HT1080 (cell line): ENCODE measurements at regions not wholly inside any gene's neighbourhood (a gene's known extent, or its start where the extent isn't known, plus 50 kb on each side); places are given as distances from the start of the nearest gene placed in this dataset.

Experiments used
- DNase-seq: peaks from one replicate; pipeline ENCODE4 v3.0.0-alpha.2; 2015; ENCODE audit warnings: low read depth

GRCh38 chr1:234745844-234746797 is 136.1 kb upstream of the IRF2BP2 start:
- peak; percentile 56 for DNase-seq

- DNase-seq: no peak
Measured at GRCh38 chr1:234745276-234745675, 135.3 kb upstream of the IRF2BP2 start.

DNA sequence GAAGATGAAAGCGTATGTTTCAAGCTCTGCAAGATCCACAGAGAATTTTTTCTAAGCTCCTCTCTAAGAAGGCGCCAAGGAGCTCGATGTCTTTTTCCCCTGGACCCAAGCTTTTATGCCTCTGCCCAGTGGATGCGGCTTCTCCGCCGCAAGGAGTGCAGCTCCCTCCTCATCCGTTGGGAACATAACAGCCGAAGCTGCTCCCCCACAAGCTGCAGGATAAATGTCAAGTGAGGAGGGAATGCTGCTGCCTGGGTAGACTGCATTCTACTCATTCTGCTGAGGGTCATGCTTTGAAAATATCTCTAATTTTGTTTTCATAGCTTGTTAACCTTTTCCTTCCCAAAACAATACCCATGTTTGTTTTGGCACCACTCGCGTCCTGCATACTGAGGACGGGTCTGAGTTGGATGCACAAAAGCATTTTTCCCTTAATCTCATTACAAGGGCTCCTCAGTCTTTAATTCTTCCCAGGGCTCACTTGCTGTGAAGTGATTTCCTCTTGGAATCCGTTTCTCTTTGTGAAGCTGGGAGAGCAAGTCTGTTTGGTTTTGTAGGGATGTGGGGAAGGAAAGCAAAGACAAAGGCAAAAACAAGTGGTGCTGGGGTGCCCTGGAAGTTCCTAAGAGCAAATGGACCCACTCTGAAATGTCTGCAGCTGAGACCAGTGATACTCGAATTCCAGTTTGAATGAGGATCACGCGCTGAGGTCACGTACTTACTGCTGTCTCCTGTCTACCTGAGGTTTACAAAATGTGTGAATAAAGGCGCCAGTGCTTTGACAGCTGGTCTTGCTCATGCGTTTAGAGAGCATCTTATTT is 134.0 kb upstream of the IRF2BP2 start:
- peak; percentile 29 for DNase-seq

DNA sequence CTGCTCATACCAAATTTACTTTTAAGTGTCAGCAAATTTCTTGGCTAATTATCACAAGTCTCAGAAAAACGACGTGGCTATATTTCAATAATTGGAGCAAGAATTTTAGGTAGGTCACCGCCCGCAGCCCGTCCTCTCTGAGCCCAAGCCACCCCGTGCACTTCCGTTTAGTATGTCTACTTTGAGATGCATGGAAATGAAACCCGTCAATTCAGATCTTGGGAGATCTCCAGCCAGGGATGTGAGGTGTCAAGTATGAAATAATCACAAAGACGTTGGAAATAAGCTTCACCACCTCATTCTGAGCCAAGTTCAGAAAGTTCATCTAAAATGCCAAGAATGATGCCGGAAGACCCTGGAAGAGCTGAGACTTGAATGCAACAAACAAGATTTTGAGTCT is 132.6 kb upstream of the IRF2BP2 start:
- DNase-seq: no peak

GRCh38 chr1:234737967-234738314 is 128.0 kb upstream of the IRF2BP2 start:
- DNase-seq: no peak

GRCh38 chr1:234735916-234736315 is 125.9 kb upstream of the IRF2BP2 start:
- DNase-seq: no peak

- DNase-seq: no peak
Measured at GRCh38 chr1:234735476-234735875, 125.5 kb upstream of the IRF2BP2 start.

DNA sequence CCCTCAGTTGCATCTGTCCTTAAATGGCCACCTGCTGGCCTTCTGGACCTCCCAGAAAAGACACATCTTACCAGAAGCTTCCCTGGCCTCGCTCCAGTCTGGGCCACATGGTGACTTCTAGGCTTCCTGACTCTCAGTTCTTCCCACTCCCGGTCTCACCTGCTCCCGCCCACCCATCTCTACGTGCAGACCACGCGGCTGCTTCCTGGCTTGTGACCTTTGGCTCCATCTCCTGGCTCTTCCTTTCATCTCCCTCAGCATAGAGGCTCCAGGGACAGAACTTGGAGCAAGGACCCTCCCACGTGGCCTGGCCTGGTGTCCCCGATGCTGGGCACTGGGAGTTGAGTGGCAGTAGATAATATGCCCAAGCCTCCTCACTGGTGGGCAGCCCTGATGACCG is 124.9 kb upstream of the IRF2BP2 start:
- no peak for DNase-seq

GRCh38 chr1:234734412-234734835 is 124.4 kb upstream of the IRF2BP2 start:
- no peak for DNase-seq

- DNase-seq: no peak
Measured at GRCh38 chr1:234733427-234733826, 123.4 kb upstream of the IRF2BP2 start.

- no peak for DNase-seq
Measured at GRCh38 chr1:234732671-234733390, 122.9 kb upstream of the IRF2BP2 start.

- no peak for DNase-seq
Measured at GRCh38 chr1:234732260-234732659, 122.3 kb upstream of the IRF2BP2 start.

GRCh38 chr1:234731569-234732085 is 121.6 kb upstream of the IRF2BP2 start:
- no peak for DNase-seq

GRCh38 chr1:234730770-234731568 is 121.0 kb upstream of the IRF2BP2 start:
- peak; percentile 91 for DNase-seq

DNA sequence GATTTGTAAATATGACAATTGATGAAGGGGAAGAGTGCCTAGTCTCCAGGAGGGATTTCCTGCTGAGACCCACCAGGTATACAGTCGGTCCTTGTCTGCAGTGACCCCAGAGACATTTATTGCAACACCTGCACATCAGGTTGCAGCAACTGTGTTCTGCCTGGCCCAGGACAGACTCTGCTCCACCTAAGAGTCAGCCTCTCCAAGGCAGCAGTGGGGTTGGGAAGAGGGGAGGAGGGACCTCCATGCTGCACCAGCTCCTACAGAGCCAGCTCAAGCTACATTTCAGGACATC is 120.4 kb upstream of the IRF2BP2 start:
- no peak for DNase-seq

- no peak for DNase-seq
Measured at GRCh38 chr1:234729561-234730474, 119.8 kb upstream of the IRF2BP2 start.

GRCh38 chr1:234728740-234729139 is 118.8 kb upstream of the IRF2BP2 start:
- no peak for DNase-seq

GRCh38 chr1:234727018-234727940 is 117.3 kb upstream of the IRF2BP2 start:
- no peak for DNase-seq
